NCI-H510A treated with DMSO at 0.1 percent for 48 hours (cell line): ENCODE measurements at regions not wholly inside any gene's neighbourhood (a gene's known extent, or its start where the extent isn't known, plus 50 kb on each side); places are given as distances from the start of the nearest gene placed in this dataset.
A peak's percentile ranks its signal among the peaks of the same experiment; 100 is the strongest.

ENCODE experiments used
- DNase-seq: peaks from one replicate; lab custom pipeline; 2025; lab: John Stamatoyannopoulos, UW

- DNase-seq: no peak
Measured at GRCh38 chr13:87344176-87344575, 327.0 kb upstream of the SLITRK5 start.

GRCh38 chr13:87355451-87355850 is 315.7 kb upstream of the SLITRK5 start:
- DNase-seq: no peak

- peak; percentile 29 for DNase-seq
Measured at GRCh38 chr13:87356314-87356713, 314.9 kb upstream of the SLITRK5 start.

DNA sequence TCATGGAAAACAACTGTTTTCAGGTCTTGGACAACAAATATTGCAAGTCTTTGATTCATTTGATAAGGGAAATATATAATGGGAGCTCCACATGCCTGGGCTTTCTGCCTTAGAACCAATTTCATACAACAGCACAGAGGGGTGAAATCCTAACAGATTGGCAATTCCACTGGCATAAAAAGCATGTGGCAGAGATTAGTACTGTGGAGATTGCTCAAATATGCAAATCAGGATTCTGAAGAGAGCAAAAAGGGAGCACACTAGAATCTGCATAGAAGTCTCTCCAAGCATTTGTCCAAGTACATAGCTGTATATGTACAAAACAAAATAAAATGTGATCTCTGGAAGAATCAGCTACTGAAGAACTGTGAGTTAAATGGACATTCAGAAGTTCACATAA is 312.9 kb upstream of the SLITRK5 start:
- no peak for DNase-seq

- no peak for DNase-seq
Measured at GRCh38 chr13:87361216-87361615, 310.0 kb upstream of the SLITRK5 start.

DNA sequence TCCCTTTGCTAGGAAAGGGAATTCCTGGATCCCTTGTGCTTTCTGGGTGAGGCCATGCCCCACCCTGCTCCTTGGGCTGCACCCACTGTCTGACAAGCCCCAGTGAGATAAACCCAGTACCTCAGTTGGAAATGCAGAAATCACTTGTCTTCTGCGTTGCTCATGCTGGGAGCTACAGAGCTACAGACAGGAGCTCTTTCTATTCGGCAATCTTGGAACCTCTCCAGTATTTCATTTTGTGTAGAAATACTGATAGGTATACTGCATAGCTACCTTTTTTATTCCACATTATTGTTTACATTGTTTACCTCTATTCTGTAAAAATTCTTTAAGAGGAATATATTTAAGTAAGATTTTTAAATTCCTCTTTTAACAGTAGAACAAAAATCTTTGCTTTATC is 302.5 kb upstream of the SLITRK5 start:
- DNase-seq: no peak

- no peak for DNase-seq
Measured at GRCh38 chr13:87376081-87376480, 295.1 kb upstream of the SLITRK5 start.

DNA sequence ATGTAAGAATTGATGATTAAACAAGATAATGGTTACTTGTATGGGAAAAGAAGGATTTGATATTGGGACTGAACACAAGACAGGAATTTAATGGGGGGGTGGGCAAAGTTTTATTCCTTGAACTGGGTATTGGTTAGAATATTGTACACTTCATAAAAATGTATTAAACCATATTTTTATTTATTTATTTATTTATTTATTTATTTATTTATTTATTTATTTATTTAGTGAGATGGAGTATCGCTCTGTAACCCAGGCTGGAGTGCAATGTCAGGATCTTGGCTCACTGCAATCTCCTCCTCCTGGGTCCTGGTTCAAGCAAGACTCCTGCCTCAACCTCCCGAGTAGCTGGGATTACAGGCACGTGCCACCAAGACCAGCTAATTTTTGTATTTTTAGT is 287.1 kb upstream of the SLITRK5 start:
- DNase-seq: no peak

DNA sequence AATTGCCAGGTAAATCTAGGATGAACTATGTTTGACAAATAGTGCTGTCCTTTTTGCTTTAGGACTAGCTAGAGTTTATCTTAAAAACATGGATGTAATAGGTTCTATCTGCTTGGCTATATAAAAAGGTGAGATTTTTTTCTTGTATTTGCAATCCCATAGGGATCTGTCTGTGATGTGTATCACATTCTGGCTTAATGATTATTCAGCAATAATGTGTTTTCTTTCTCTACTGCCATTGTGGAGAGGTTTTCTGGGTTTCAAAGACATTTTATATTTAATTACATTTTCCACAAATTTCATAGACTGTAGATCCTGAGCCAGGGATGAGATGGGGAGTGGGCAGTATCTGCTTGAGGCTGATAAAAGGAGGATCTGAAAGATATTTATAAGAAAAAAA is 277.8 kb upstream of the SLITRK5 start:
- DNase-seq: no peak

GRCh38 chr13:87398047-87398446 is 273.1 kb upstream of the SLITRK5 start:
- no peak for DNase-seq

GRCh38 chr13:87403748-87404432 is 267.3 kb upstream of the SLITRK5 start:
- no peak for DNase-seq

DNA sequence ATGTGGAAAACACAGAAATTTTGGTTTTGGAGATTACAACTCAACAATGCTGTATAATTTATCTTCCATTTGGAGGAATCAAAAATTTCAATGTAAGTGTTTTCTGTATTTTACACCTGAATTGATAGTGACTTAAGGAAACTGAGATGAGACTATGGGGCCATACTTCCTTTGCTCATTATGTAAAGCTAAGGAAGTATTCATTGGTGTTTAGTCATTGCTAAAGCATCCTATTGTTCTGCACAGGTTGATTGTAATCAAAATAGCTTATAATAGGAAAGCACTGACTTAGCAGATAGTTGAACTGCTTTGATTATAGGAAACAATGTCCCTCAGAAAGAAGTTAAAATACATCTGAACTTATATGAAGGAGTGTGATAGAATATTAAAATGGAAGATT is 244.4 kb upstream of the SLITRK5 start:
- DNase-seq: no peak

DNA sequence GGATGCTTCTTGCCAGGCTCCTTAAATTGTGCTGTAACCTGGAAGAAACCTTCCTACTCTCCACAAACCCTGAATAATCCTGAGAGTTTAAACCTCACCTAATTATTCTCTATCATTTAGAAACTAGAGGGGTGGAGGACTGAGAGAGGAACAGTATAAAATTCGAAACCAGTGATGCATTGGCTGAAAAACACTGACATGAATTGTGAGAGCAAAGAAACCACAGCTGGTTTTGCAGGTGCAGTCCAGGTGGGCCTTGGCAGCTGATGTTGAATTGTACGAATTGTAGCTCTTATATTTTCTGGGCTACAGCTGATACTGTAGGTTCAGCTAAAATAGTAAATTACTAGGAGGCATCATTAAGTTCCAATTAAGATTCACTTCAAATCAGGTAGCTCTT is 227.0 kb upstream of the SLITRK5 start:
- DNase-seq: peak; percentile 3

- no peak for DNase-seq
Measured at GRCh38 chr13:87452281-87452680, 218.9 kb upstream of the SLITRK5 start.

DNA sequence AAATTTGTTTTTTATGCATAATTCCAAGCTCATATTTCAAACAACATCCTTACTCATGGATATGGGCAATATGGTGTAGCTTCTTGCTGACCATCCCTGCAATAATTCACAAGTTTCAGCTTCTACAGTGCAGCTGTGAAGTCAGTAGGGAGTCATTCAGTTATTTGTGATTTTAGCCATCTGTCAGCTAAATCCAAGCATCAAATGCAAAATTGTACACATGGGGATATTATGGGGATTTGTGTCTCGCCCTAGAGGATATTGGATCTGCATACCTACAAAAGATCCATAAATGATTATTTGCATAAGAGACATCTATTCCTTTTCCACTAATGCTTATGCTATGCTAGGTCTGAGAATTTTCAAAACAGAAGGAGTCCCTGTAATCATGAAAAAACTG is 217.9 kb upstream of the SLITRK5 start:
- no peak for DNase-seq

DNA sequence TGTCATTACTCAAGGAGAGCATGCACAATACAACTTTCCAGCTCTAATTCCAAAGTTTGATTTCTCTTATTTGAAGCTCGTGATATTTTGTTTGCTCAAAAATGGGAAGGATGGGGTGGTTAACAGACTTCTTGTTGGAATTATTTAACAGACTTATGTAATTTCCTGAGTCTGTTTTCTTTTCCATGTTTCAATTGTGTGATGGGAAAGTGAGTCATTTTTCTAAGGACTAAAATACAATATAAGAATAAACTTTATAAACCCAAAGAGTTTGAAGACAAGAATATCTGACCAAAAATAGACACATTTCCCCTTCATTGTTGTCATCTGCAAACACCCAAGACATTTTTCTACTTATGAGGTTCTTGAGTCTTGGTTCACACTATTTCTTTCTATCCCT is 211.8 kb upstream of the SLITRK5 start:
- no peak for DNase-seq

DNA sequence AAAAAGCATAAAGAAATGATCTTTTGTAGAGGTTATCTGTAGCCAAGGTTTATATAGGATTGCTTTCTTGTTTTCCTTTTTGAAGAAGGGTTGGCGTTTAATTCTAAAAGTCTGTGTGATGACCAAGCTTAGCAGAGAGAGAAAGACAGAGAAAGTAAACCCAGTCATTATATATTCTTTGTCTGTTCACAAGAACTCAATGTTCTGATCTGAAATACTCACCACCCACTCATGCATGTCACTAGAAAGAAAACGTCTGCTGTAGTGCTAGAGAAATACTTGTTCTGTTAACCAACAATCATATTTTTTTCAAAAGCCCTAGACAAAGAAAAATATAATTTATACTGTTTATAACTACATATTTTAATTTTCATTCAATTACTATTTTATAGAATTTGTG is 173.7 kb upstream of the SLITRK5 start:
- no peak for DNase-seq

- no peak for DNase-seq
Measured at GRCh38 chr13:87498681-87499080, 172.5 kb upstream of the SLITRK5 start.

DNA sequence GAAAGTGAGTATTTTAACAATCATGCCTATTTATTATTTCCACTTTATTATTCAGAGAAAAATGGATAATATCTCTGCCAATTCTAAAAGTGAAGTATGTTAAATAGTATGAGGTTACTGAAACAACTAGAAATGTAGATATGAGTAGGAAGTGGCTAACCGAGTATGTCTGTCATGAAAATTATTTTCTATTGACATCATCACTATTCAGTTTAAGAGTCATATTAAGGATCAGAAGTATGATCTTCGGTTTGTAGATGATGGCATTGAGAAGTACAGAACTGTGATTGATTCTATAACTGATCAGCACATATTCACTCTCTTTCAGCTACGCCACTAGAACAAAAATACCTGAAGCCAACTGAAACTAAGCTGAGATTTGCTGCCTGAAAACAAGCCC is 146.4 kb upstream of the SLITRK5 start:
- no peak for DNase-seq

DNA sequence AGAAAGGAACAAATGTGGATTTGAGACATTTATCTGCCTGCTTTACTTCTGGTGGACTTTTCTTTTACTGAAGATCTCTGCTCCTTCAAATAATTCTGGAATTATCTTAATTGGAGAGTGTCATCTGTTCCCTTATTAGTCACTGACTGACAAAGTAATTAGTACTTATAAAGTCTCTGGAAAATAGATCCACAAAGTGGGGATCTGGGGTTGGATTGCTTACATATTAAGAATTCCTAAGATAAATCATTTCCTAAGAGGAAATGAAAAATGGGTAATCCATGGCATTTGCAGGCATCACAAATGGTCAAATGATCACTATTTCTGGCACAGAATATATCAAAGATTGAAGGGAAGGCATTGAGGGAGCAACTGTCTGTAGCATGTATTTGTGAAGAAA is 137.4 kb upstream of the SLITRK5 start:
- DNase-seq: no peak

- no peak for DNase-seq
Measured at GRCh38 chr13:87535911-87536310, 135.3 kb upstream of the SLITRK5 start.

DNA sequence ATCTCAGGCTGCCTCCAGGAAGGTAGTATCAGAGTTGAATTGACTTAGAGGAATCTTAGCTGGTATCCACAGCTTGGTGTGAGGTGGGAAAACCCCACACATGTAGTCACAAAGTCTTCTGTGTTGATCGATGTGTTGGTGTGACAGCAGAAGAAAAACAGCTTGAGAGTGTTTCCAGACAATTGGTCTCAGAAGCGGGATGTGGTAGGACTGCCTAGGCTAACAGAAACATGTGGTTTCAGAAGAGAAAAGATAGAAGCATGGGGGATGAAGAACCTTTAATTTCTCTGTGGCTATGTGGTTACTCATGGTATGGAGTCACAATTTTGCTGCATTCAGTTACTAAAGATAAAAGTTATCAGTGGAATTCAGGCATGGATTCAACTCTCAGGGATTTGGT is 134.7 kb upstream of the SLITRK5 start:
- DNase-seq: no peak

DNA sequence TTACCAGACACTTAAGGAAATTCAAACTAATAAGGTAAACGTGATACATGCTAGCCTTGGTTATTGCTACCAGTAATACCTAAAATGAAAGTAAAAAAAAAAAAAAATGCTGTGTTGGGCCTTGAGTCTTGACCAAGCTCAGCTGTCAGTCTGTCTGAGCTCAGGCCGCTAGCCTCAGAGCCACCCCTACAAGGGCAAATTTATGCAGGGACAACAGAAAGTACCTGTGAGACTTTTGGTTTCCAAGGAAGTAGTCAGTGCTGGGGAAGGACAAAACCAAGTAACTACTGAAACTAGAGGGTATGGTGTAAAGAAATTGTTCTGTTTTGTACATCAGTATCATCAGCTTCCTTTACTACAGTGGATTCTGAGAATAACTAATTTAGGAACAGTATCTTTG is 134.3 kb upstream of the SLITRK5 start:
- DNase-seq: no peak

- DNase-seq: no peak
Measured at GRCh38 chr13:87537951-87538350, 133.2 kb upstream of the SLITRK5 start.
